Uterus (tissue), 2 donors: ENCODE measurements at regions not wholly inside any gene's neighbourhood (a gene's known extent, or its start where the extent isn't known, plus 50 kb on each side); places are given as distances from the start of the nearest gene placed in this dataset.

Experiments
- CTCF ChIP-seq, 4 experiments: fragments of 200-600 bp in 2 of 4; fragments of 450-650 bp in 2 of 4; sonication (generic) in 2 of 4; IDR thresholded peaks; one replicate each; pipeline ENCODE4 v1.5.1; 2016 to 2019; ENCODE audit warnings: antibody characterized with exemption in 4 of 4, mild to moderate bottlenecking in 2 of 4, moderate library complexity in 1 of 4
- POLR2A ChIP-seq, 2 donors: fragments of 450-650 bp; IDR thresholded peaks; one replicate each; pipeline ENCODE4 v1.6.1; 2016; ENCODE audit warnings: antibody characterized with exemption in 2 of 2, mild to moderate bottlenecking in 1 of 2, moderate library complexity in 1 of 2

GRCh38 chr22:49211176-49211575, 616.5 kb downstream of the BRD1 start:
- TF ChIP-seq CTCF (IDR thresholded peaks at IDR 0.05), result no peak
- TF ChIP-seq POLR2A (IDR thresholded peaks at IDR 0.05), result no peak
